ENCODE measurements at regions not wholly inside any gene's neighbourhood (a gene's known extent, or its start where the extent isn't known, plus 50 kb on each side); places are given as distances from the start of the nearest gene placed in this dataset.

DNA sequence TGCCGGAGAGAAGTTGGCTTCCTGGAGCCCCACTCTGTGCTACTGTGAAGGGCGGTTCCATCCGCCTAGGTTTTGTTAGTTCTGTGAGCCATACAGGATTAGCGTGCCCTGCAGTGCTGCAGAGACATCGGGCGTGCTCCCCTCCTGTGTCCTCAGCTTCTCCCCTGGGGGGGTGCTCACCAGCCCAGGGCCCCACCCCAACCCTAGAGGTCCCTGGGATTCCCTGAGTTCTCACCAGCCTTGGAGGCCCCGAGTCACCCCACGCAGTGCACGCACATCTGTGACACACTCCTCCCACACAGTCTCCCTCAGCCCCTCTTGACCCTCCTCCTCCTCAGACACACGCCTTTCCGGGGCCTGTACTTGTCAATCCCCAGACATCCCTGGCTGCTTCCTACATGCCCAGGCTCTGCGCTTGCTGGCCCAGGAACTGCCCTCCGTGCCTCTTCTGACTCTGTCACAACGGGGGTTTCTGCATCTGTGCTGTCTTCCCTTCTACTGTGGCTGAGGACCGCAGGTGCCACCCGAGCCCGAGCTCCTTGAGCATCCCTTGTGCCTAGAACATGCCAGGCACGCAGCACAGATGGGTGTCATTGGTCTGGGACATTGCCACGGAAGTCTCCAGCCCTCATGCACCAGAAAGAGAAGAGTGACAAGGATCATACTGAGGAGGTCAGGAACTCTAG lies 123.2 kb upstream of the RPS6KA2 start:
- TF ChIP-seq, protein P1, sequence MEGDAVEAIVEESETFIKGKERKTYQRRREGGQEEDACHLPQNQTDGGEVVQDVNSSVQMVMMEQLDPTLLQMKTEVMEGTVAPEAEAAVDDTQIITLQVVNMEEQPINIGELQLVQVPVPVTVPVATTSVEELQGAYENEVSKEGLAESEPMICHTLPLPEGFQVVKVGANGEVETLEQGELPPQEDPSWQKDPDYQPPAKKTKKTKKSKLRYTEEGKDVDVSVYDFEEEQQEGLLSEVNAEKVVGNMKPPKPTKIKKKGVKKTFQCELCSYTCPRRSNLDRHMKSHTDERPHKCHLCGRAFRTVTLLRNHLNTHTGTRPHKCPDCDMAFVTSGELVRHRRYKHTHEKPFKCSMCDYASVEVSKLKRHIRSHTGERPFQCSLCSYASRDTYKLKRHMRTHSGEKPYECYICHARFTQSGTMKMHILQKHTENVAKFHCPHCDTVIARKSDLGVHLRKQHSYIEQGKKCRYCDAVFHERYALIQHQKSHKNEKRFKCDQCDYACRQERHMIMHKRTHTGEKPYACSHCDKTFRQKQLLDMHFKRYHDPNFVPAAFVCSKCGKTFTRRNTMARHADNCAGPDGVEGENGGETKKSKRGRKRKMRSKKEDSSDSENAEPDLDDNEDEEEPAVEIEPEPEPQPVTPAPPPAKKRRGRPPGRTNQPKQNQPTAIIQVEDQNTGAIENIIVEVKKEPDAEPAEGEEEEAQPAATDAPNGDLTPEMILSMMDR (IDR thresholded peaks at IDR 0.05) = no peak
- no peak for TF ChIP-seq POLR2A (IDR thresholded peaks at IDR 0.05; ENCODE audit: low read length)
- TF ChIP-seq, protein P2, sequence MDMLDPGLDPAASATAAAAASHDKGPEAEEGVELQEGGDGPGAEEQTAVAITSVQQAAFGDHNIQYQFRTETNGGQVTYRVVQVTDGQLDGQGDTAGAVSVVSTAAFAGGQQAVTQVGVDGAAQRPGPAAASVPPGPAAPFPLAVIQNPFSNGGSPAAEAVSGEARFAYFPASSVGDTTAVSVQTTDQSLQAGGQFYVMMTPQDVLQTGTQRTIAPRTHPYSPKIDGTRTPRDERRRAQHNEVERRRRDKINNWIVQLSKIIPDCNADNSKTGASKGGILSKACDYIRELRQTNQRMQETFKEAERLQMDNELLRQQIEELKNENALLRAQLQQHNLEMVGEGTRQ (IDR thresholded peaks at IDR 0.05) = no peak
- TF ChIP-seq HDAC2 (IDR thresholded peaks at IDR 0.05) = no peak
- TF ChIP-seq RAD21 (conservative IDR thresholded peaks at IDR 0.05 in 1 of 2, IDR thresholded peaks at IDR 0.05 in 1 of 2) = no peak
- TF ChIP-seq RCOR1 (IDR thresholded peaks at IDR 0.05; ENCODE audit: low read depth, low read length) = no peak
- TF ChIP-seq, protein P3, sequence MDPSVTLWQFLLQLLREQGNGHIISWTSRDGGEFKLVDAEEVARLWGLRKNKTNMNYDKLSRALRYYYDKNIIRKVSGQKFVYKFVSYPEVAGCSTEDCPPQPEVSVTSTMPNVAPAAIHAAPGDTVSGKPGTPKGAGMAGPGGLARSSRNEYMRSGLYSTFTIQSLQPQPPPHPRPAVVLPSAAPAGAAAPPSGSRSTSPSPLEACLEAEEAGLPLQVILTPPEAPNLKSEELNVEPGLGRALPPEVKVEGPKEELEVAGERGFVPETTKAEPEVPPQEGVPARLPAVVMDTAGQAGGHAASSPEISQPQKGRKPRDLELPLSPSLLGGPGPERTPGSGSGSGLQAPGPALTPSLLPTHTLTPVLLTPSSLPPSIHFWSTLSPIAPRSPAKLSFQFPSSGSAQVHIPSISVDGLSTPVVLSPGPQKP (IDR thresholded peaks at IDR 0.05; ENCODE audit: low read depth, low read length) = no peak
- no peak for TF ChIP-seq CEBPB (IDR thresholded peaks at IDR 0.05)
- no peak for TF ChIP-seq PHF8 (IDR thresholded peaks at IDR 0.05; ENCODE audit: borderline replicate concordance, low read depth)
- TF ChIP-seq KDM1A (IDR thresholded peaks at IDR 0.05; ENCODE audit: low read depth) = no peak
- no peak for TF ChIP-seq TP53 (CRISPR knock-in tag; IDR thresholded peaks at IDR 0.05)
- TF ChIP-seq NR3C1 (IDR thresholded peaks at IDR 0.05) = no peak
- no peak for TF ChIP-seq MAZ (IDR thresholded peaks at IDR 0.05; ENCODE audit: borderline replicate concordance, low read depth, low read length)

Data from A549 (cell line).